ENCODE measurements at regions not wholly inside any gene's neighbourhood (a gene's known extent, or its start where the extent isn't known, plus 50 kb on each side); places are given as distances from the start of the nearest gene placed in this dataset.

DNA sequence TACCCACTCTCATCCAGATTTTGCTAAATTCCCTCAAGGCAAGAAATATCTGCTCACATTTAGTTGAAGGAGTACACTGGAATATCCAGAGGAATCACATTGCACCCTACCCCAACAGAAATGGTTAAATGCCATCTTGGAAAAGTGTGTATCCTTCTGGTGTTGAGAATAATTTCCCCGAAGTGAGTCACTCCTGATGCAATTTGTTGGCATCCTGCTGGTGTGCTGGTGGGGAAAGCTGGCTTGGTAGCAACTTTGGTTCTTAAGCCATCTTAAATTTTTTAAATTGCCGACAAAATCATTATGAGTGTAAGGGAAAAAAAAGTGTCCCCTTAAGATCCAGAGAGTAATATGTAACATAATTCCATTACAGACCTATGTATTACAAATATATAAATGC, 337.3 kb upstream of the DACH1 start:
- 70 to 91% (median 79%) methylated on average over 2 of the region's 2 CpGs for WGBS, 4 donors
- no peak for ATAC-seq
- H3K36me3 ChIP-seq: no peaks in the 10 kb centered on the region
- DNase-seq: no peak
- no peaks in the 10 kb centered on the region for H3K27me3 ChIP-seq
- no peaks in the 10 kb centered on the region for H3K4me1 ChIP-seq
- no peak overlapping the region for H3K27ac ChIP-seq
- TF ChIP-seq CTCF (IDR thresholded peaks at IDR 0.05) (no peak), POLR2A (IDR thresholded peaks at IDR 0.05) (no peak)
- no peak overlapping the region for H3K4me3 ChIP-seq
- intact Hi-C loops (cut with DNase I): no loop called here
- no peaks in the 10 kb centered on the region for H3K9me3 ChIP-seq

GRCh38 chr13:72201726-72202125, 334.7 kb upstream of the DACH1 start:
- H3K36me3 ChIP-seq: no peaks in the 10 kb centered on the region
- no peaks in the 10 kb centered on the region for H3K9me3 ChIP-seq
- no peak overlapping the region for H3K4me3 ChIP-seq
- H3K27ac ChIP-seq: no peak overlapping the region
- H3K27me3 ChIP-seq: no peaks in the 10 kb centered on the region
- no peaks in the 10 kb centered on the region for H3K4me1 ChIP-seq
- ATAC-seq (no peak), DNase-seq (no peak)
- intact Hi-C loops (cut with DNase I): no loop called here
- TF ChIP-seq POLR2A (IDR thresholded peaks at IDR 0.05): no peak

DNA sequence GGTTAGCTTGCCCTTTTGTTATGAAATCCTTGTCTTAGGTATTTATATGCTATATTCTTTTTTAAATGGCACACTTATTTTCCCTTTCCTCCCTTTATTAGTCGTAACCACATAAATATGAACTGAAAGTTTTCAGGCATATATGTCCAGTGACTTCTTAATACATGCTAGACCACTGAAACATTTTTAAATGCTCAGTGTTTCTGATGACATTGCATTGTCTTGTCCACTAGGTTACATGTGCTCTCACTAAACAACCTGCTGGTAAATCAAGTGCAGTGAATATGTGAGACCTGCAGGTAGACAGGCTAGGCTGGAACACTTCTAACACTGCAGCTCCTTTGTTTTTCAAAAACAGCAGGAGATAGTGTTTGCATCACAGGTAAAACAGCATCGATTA, 332.6 kb upstream of the DACH1 start:
- Histone ChIP-seq H3K36me3 (no peaks in the 10 kb centered on the region), H3K27me3 (no peaks in the 10 kb centered on the region), H3K27ac (no peak overlapping the region), H3K9me3 (no peaks in the 10 kb centered on the region), H3K4me3 (no peak overlapping the region), H3K4me1 (no peaks in the 10 kb centered on the region)
- DNase-seq: no peak
- WGBS, 4 donors: 40 to 44% (median 44%) methylated on average over 2 of the region's 2 CpGs
- intact Hi-C loops (cut with DNase I): no loop called here
- TF ChIP-seq CTCF (IDR thresholded peaks at IDR 0.05) (no peak), POLR2A (IDR thresholded peaks at IDR 0.05) (no peak)
- ATAC-seq: no peak

GRCh38 chr13:72198967-72199560, 332.1 kb upstream of the DACH1 start:
- H3K9me3 ChIP-seq: no peaks in the 10 kb centered on the region
- DNase-seq (no peak), ATAC-seq (no peak)
- no peak overlapping the region for H3K4me3 ChIP-seq
- intact Hi-C loops (cut with DNase I): no loop called here
- no peak for TF ChIP-seq CTCF (IDR thresholded peaks at IDR 0.05)
- no peak for TF ChIP-seq POLR2A (IDR thresholded peaks at IDR 0.05)
- no peaks in the 10 kb centered on the region for H3K4me1 ChIP-seq
- no peaks in the 10 kb centered on the region for H3K27me3 ChIP-seq
- H3K36me3 ChIP-seq: no peaks in the 10 kb centered on the region
- WGBS, 4 donors: 70 to 85% (median 82%) methylated on average over 2 of the region's 2 CpGs
- no peak overlapping the region for H3K27ac ChIP-seq

DNA sequence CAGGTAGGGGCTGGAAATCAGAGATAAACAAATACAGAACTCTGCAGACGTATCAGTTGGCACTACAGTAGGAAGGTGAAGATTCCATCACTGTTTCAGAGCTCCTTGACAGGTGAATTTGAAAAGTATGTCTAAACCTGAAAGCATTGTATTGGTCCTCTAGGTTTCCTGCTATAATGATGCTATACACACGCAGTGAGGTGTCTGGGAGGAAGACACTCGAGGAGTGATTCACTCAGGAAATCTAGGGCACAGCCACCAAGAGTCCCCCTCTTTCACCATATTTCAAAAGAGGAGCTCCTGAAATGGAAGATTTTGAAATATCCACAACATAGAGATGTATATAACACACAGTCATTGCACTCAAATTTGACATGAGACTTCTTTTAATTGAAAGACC, 331.0 kb upstream of the DACH1 start:
- ATAC-seq (no peak), DNase-seq (no peak)
- Histone ChIP-seq H3K36me3 (no peaks in the 10 kb centered on the region), H3K4me1 (no peaks in the 10 kb centered on the region), H3K4me3 (no peak overlapping the region), H3K9me3 (no peaks in the 10 kb centered on the region), H3K27me3 (no peaks in the 10 kb centered on the region), H3K27ac (no peak overlapping the region)
- 75 to 89% (median 84%) methylated on average over 3 of the region's 3 CpGs for WGBS, 4 donors
- intact Hi-C loops (cut with DNase I): no loop called here
- TF ChIP-seq CTCF (IDR thresholded peaks at IDR 0.05): no peak
- no peak for TF ChIP-seq POLR2A (IDR thresholded peaks at IDR 0.05)

Data from heart left ventricle (tissue), 16 donors.